HG03196 (cell line): ENCODE measurements at regions not wholly inside any gene's neighbourhood (a gene's known extent, or its start where the extent isn't known, plus 50 kb on each side); places are given as distances from the start of the nearest gene placed in this dataset.
"Not testable (repeated sequence)": the region's sequence is repeated elsewhere in the genome, so short reads cannot be mapped to it uniquely, and the experiment has no call there.

Source experiments
- ATAC-seq: cut with Tn5 transposase; IDR thresholded peaks from one replicate; pipeline ENCODE4 v1.9.1; 2021; ENCODE audit not compliant: unreplicated experiment

GRCh38 chr4:127521463-127521862 lies 111.3 kb upstream of the INTU start:
- no peak for ATAC-seq

- no peak for ATAC-seq
Observed at GRCh38 chr4:127523369-127523768, 109.4 kb upstream of the INTU start.

- no peak for ATAC-seq
Observed at GRCh38 chr4:127525608-127526007, 107.1 kb upstream of the INTU start.

- ATAC-seq: no peak
Observed at GRCh38 chr4:127528302-127528701, 104.5 kb upstream of the INTU start.

- not testable (repeated sequence) for ATAC-seq
Observed at GRCh38 chr4:127529879-127530278, 102.9 kb upstream of the INTU start.

GRCh38 chr4:127533028-127533700 lies 99.6 kb upstream of the INTU start:
- no peak for ATAC-seq

GRCh38 chr4:127534041-127534825 lies 98.5 kb upstream of the INTU start:
- ATAC-seq: no peak

- no peak for ATAC-seq
Observed at GRCh38 chr4:127538016-127538415, 94.7 kb upstream of the INTU start.

- ATAC-seq: no peak
Observed at GRCh38 chr4:127540497-127541025, 92.2 kb upstream of the INTU start.

- no peak for ATAC-seq
Observed at GRCh38 chr4:127545271-127545670, 87.5 kb upstream of the INTU start.

GRCh38 chr4:127548990-127549925 lies 83.5 kb upstream of the INTU start:
- ATAC-seq: no peak

GRCh38 chr4:127555106-127555505 lies 77.7 kb upstream of the INTU start:
- ATAC-seq: no peak

GRCh38 chr4:127558088-127558487 lies 74.7 kb upstream of the INTU start:
- ATAC-seq: no peak

- ATAC-seq: no peak
Observed at GRCh38 chr4:127558489-127559407, 74.0 kb upstream of the INTU start.

- ATAC-seq: no peak
Observed at GRCh38 chr4:127559981-127560380, 72.8 kb upstream of the INTU start.

GRCh38 chr4:127560755-127561154 lies 72.0 kb upstream of the INTU start:
- no peak for ATAC-seq

GRCh38 chr4:127574643-127575042 lies 58.1 kb upstream of the INTU start:
- ATAC-seq: no peak

GRCh38 chr4:127575888-127576287 lies 56.9 kb upstream of the INTU start:
- ATAC-seq: no peak

GRCh38 chr4:127578491-127578890 lies 54.3 kb upstream of the INTU start:
- ATAC-seq: no peak

- ATAC-seq: no peak
Observed at GRCh38 chr4:127578967-127579366, 53.8 kb upstream of the INTU start.
